OCI-LY1 (cell line): ENCODE measurements at regions not wholly inside any gene's neighbourhood (a gene's known extent, or its start where the extent isn't known, plus 50 kb on each side); places are given as distances from the start of the nearest gene placed in this dataset.

Experiments
- CTCF ChIP-seq: fragments of 200-600 bp; sonication (generic), shearing (Covaris generic); IDR thresholded peaks from 2 replicates; pipeline ENCODE4 v1.5.1; 2017; ENCODE audit warnings: mild to moderate bottlenecking, antibody characterized with exemption, low read length, moderate library complexity, mixed read lengths
- EZH2 ChIP-seq: fragments of 200-600 bp; sonication (generic), shearing (Covaris generic); IDR thresholded peaks from 2 replicates; pipeline ENCODE4 v1.8.0; 2017; ENCODE audit warnings: borderline replicate concordance, mixed run types, mild to moderate bottlenecking, antibody characterized with exemption, low read length, moderate library complexity, mixed read lengths

GRCh38 chr5:67876371-67876770, 339.2 kb upstream of the PIK3R1 start:
- TF ChIP-seq CTCF (no peak), EZH2 (no peak)
